C4-2B (cell line): ENCODE measurements at regions not wholly inside any gene's neighbourhood (a gene's known extent, or its start where the extent isn't known, plus 50 kb on each side); places are given as distances from the start of the nearest gene placed in this dataset.

Source experiments
- ZFX ChIP-seq: fragments of 450-650 bp; IDR thresholded peaks from 2 replicates; pipeline ENCODE4 v1.6.1; 2017
- TF ChIP-seq, protein P1 (sequence below): fragments of 450-650 bp; conservative IDR thresholded peaks from 2 replicates; pipeline ENCODE4 v1.5.1; 2017; ENCODE audit warnings: mild to moderate bottlenecking

DNA sequence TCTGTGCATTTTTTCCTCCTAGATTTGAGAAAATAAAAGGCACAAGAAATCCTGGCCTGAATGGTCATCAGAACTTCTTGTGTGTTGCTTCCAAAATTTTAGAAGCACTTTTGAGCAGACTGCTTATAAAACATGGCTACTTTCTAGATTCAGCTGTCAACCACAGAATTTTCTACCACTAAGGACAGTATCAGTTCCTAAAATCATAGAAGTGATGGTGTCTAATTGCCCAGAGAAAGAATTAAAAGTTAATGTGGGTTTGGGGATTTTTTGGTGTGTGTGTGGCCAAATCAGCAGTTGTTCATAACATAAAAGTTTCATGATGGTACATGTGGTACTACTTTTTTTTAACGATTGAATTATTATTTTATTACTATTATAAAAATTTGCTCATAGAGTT is 171.4 kb upstream of the SNX7 start:
- TF ChIP-seq, protein P1, sequence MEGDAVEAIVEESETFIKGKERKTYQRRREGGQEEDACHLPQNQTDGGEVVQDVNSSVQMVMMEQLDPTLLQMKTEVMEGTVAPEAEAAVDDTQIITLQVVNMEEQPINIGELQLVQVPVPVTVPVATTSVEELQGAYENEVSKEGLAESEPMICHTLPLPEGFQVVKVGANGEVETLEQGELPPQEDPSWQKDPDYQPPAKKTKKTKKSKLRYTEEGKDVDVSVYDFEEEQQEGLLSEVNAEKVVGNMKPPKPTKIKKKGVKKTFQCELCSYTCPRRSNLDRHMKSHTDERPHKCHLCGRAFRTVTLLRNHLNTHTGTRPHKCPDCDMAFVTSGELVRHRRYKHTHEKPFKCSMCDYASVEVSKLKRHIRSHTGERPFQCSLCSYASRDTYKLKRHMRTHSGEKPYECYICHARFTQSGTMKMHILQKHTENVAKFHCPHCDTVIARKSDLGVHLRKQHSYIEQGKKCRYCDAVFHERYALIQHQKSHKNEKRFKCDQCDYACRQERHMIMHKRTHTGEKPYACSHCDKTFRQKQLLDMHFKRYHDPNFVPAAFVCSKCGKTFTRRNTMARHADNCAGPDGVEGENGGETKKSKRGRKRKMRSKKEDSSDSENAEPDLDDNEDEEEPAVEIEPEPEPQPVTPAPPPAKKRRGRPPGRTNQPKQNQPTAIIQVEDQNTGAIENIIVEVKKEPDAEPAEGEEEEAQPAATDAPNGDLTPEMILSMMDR, result no peak
- TF ChIP-seq ZFX, result no peak
